Mesothelial cell of epicardium (in vitro differentiated cells): ENCODE measurements at regions not wholly inside any gene's neighbourhood (a gene's known extent, or its start where the extent isn't known, plus 50 kb on each side); places are given as distances from the start of the nearest gene placed in this dataset.

Experiments
- DNase-seq, 2 experiments: peaks; one replicate each; pipeline ENCODE4 v3.0.0; 2021; ENCODE audit warnings: low spot score in 2 of 2; ENCODE audit not compliant: unreplicated experiment in 2 of 2
- H3K27ac Mint-ChIP-seq: 2 replicates; pipeline ENCODE4 v1.8.0; 2021; ENCODE audit warnings: mixed read lengths
- H3K27me3 Mint-ChIP-seq: 2 replicates; pipeline ENCODE4 v1.8.0; 2021; ENCODE audit warnings: low read depth, mixed read lengths
- H3K36me3 Mint-ChIP-seq: 2 replicates; pipeline ENCODE4 v1.8.0; 2021; ENCODE audit warnings: mixed read lengths
- H3K4me1 Mint-ChIP-seq: 2 replicates; pipeline ENCODE4 v1.8.0; 2021; ENCODE audit warnings: mixed read lengths
- H3K4me3 Mint-ChIP-seq: 2 replicates; pipeline ENCODE4 v1.8.0; 2021; ENCODE audit warnings: mild to moderate bottlenecking, moderate library complexity, mixed read lengths
- H3K9me3 Mint-ChIP-seq: 2 replicates; pipeline ENCODE4 v1.8.0; 2021; ENCODE audit warnings: mixed read lengths
- CTCF ChIP-seq: fragments of 200-600 bp; sonication (generic); IDR thresholded peaks from one replicate; pipeline ENCODE4 v1.5.0; 2021; ENCODE audit warnings: antibody characterized with exemption; ENCODE audit not compliant: unreplicated experiment

DNA sequence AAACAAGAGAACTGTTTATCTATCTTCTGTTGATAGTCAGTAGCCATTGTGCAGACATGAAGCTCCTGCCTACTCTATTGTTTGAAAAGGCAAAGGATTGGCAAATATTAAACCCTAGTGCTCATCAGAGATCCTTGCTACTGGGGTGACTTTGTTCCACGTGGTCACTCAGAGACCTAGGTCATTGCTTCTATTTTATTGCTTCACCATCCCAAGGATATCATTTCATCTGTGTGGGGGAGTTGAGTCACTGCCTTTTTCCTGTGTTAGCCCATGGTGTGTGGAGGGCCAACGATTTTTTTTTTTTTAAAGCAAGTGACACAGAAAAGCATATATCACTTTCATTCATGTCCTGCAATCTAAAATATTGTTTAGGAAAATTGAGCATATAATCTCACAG lies 254.1 kb upstream of the RXFP2 start:
- no peak overlapping the region for H3K27ac Mint-ChIP-seq
- H3K4me1 Mint-ChIP-seq: peaks cover 6% of the 10 kb centered on the region
- DNase-seq: no peak
- H3K36me3 Mint-ChIP-seq: peaks cover under 1% of the 10 kb centered on the region
- H3K9me3 Mint-ChIP-seq: peaks cover 1% of the 10 kb centered on the region
- TF ChIP-seq CTCF: no peak
- peaks cover 14% of the 10 kb centered on the region for H3K27me3 Mint-ChIP-seq
- H3K4me3 Mint-ChIP-seq: no peak overlapping the region

- Mint-ChIP-seq H3K27me3 (peaks cover 11% of the 10 kb centered on the region), H3K9me3 (no peaks in the 10 kb centered on the region), H3K36me3 (no peaks in the 10 kb centered on the region), H3K27ac (no peak overlapping the region), H3K4me3 (no peak overlapping the region), H3K4me1 (peaks cover 6% of the 10 kb centered on the region)
- no peak for TF ChIP-seq CTCF
- DNase-seq: no peak
These were observed 253.7 kb upstream of the RXFP2 start for GRCh38 chr13:31485651-31486051.

DNA sequence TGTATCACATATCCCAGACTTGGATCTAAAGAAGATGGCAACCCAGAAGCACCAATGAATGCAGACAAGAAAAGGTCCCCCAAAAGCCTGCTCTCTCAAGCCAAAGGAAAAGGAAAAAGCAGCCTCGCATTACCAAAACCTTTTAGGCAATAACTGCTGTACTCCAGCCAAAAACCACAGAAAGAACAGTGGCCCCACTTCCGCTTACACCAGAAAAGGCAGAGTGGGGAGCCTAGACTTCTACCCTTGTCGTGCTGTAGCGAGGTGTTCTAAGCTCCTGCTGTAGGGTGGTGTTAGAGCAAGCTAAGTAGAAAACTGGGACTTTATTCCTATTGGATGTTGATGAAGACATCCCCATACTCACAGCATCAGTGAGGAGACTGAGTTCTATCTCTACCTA lies 244.0 kb upstream of the RXFP2 start:
- Mint-ChIP-seq H3K27me3 (no peaks in the 10 kb centered on the region), H3K9me3 (peaks cover 36% of the 10 kb centered on the region), H3K4me1 (no peaks in the 10 kb centered on the region), H3K4me3 (no peak overlapping the region), H3K27ac (no peak overlapping the region), H3K36me3 (peaks cover 14% of the 10 kb centered on the region)
- no peak for TF ChIP-seq CTCF
- no peak for DNase-seq

- Mint-ChIP-seq H3K27me3 (peaks cover 2% of the 10 kb centered on the region), H3K36me3 (peaks cover 16% of the 10 kb centered on the region), H3K9me3 (peaks cover 54% of the 10 kb centered on the region), H3K4me3 (no peak overlapping the region), H3K27ac (no peak overlapping the region), H3K4me1 (no peaks in the 10 kb centered on the region)
- TF ChIP-seq CTCF: no peak
- no peak for DNase-seq
These were observed 240.1 kb upstream of the RXFP2 start for GRCh38 chr13:31499274-31499673.

DNA sequence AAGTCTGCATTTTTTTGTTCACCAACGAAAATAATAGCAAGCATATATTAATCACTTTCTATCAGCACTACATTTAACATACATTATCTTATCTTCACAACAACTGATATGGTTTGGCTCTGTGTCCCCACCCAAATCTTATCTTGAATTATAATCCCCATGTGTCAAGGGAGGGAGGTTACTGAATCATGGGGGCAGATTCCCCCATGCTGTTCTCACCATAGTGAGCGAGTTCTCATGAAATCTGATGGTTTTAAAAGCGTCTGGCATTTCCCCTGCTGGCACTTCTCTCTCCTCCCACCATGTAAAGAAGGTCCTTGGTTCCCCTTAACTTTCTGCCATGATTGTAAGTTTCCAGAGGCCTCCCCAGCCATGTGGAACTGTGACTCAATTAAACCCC lies 235.7 kb upstream of the RXFP2 start:
- DNase-seq: no peak
- H3K27ac Mint-ChIP-seq: no peak overlapping the region

More for the DNA sequence above, 235.7 kb upstream of the RXFP2 start:
- H3K4me3 Mint-ChIP-seq: no peak overlapping the region
- H3K4me1 Mint-ChIP-seq: peaks cover 9% of the 10 kb centered on the region
- peaks cover 9% of the 10 kb centered on the region for H3K36me3 Mint-ChIP-seq
- peaks cover 30% of the 10 kb centered on the region for H3K9me3 Mint-ChIP-seq
- TF ChIP-seq CTCF: no peak
- H3K27me3 Mint-ChIP-seq: peaks cover 4% of the 10 kb centered on the region
